HL-60 (cell line): ENCODE measurements at regions not wholly inside any gene's neighbourhood (a gene's known extent, or its start where the extent isn't known, plus 50 kb on each side); places are given as distances from the start of the nearest gene placed in this dataset.

ENCODE experiments used
- CTCF ChIP-seq: IDR thresholded peaks from one replicate; pipeline ENCODE4 v1.5.1; 2011; ENCODE audit warnings: low read length, control low read depth, inconsistent platforms; ENCODE audit not compliant: insufficient read depth
- POLR2AphosphoS5 ChIP-seq: IDR thresholded peaks from 2 replicates; pipeline ENCODE4 v1.6.1; 2012; ENCODE audit warnings: low read depth

- TF ChIP-seq CTCF (no peak), POLR2AphosphoS5 (no peak)
These were observed 111.4 kb upstream of the GRAMD2B start for GRCh38 chr5:126311766-126312165.
